ENCODE measurements at regions not wholly inside any gene's neighbourhood (a gene's known extent, or its start where the extent isn't known, plus 50 kb on each side); places are given as distances from the start of the nearest gene placed in this dataset.

DNA sequence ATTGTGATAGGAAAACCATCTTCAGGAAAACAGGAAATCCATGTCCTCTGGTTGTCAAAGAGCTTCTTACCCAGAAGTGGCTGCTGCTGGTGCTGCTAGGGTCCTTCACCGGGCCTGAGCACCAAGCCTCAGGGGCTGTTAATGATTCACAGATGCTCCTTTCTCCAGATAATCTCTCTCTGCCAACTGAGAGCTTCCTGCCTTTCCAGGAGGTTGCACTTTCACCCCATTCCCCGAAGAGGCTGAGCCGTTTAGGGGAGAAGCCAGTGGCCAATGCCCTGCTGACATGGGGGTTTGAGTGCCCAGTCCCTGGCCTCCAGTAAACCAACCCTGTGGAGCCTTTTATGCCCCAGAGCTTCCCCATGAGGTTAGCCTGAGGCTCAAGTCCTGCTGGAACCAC is 122.4 kb downstream of the CBLN4 start:
- TF ChIP-seq POLR2A (IDR thresholded peaks at IDR 0.05) (no peak), POLR2AphosphoS5 (IDR thresholded peaks at IDR 0.05; ENCODE audit: insufficient read depth in 1 of 2, low read depth in 1 of 2) (no peak)
- TF ChIP-seq, protein P1, sequence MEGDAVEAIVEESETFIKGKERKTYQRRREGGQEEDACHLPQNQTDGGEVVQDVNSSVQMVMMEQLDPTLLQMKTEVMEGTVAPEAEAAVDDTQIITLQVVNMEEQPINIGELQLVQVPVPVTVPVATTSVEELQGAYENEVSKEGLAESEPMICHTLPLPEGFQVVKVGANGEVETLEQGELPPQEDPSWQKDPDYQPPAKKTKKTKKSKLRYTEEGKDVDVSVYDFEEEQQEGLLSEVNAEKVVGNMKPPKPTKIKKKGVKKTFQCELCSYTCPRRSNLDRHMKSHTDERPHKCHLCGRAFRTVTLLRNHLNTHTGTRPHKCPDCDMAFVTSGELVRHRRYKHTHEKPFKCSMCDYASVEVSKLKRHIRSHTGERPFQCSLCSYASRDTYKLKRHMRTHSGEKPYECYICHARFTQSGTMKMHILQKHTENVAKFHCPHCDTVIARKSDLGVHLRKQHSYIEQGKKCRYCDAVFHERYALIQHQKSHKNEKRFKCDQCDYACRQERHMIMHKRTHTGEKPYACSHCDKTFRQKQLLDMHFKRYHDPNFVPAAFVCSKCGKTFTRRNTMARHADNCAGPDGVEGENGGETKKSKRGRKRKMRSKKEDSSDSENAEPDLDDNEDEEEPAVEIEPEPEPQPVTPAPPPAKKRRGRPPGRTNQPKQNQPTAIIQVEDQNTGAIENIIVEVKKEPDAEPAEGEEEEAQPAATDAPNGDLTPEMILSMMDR (IDR thresholded peaks at IDR 0.05), result no peak
- H3K27ac ChIP-seq, result no peak overlapping the region
- no peaks in the 10 kb centered on the region for H3K4me1 ChIP-seq
- intact Hi-C loops (cut with DNase I), result no loop called here
- H3K27me3 ChIP-seq, result no peaks in the 10 kb centered on the region
- no peak overlapping the region for H3K4me3 ChIP-seq
- H3K9me3 ChIP-seq, result no peaks in the 10 kb centered on the region
- H3K36me3 ChIP-seq, result no peaks in the 10 kb centered on the region
- DNase-seq (ENCODE audit: extremely low spot score in 2 of 2), result no peak

DNA sequence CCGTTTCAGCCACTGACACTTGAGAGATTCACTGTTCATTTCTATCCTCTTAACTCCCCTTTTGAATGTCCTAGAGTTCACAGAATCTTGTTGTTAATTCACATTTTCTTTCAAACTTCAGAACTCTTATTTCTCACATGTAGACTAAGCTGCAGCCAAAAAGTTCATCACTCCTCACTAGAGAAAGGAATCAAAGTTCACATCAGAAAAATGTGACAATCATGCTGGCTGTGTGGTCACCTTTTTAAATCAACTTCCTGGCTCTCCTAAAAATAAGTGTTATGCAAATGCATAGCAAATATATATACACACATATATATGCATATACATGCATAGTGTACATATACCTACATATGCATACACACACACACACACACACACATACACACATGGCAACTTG is 123.0 kb downstream of the CBLN4 start:
- Histone ChIP-seq H3K4me1 (no peaks in the 10 kb centered on the region), H3K27ac (no peak overlapping the region), H3K4me3 (no peak overlapping the region), H3K9me3 (no peaks in the 10 kb centered on the region), H3K27me3 (no peaks in the 10 kb centered on the region), H3K36me3 (no peaks in the 10 kb centered on the region)
- intact Hi-C loops (cut with DNase I), result no loop called here
- TF ChIP-seq, protein P1 (IDR thresholded peaks at IDR 0.05), result no peak
- no peak for TF ChIP-seq POLR2AphosphoS5 (IDR thresholded peaks at IDR 0.05; ENCODE audit: insufficient read depth in 1 of 2, low read depth in 1 of 2)
- no peak for TF ChIP-seq POLR2A (IDR thresholded peaks at IDR 0.05)
- no peak for DNase-seq (ENCODE audit: extremely low spot score in 2 of 2)

DNA sequence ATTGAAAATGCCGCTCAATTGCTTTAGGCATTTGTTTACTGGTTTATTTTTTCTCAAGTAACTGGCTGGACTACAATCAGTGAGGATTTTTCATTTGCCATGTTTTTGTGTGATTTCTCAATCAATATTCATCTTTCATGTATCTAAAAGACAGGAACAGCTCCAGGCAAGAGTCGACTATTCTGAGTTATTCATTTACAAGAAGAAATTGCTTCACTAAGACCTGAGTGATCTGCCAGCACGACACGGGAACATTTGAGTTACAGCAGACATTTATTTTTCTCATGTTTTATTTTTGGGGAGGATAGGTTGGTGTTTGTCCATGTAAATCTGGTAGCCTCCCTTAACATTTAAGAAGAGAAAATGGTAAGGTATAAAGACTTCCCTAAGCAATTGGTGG is 124.1 kb downstream of the CBLN4 start:
- Histone ChIP-seq H3K4me1 (no peaks in the 10 kb centered on the region), H3K27ac (no peak overlapping the region), H3K4me3 (no peak overlapping the region), H3K36me3 (no peaks in the 10 kb centered on the region), H3K27me3 (no peaks in the 10 kb centered on the region), H3K9me3 (no peaks in the 10 kb centered on the region)
- no peak for TF ChIP-seq POLR2AphosphoS5 (IDR thresholded peaks at IDR 0.05; ENCODE audit: insufficient read depth in 1 of 2, low read depth in 1 of 2)
- TF ChIP-seq, protein P1 (IDR thresholded peaks at IDR 0.05), result no peak
- no peak for TF ChIP-seq POLR2A (IDR thresholded peaks at IDR 0.05)
- intact Hi-C loops (cut with DNase I), result no loop called here
- DNase-seq (ENCODE audit: extremely low spot score in 2 of 2), result no peak

DNA sequence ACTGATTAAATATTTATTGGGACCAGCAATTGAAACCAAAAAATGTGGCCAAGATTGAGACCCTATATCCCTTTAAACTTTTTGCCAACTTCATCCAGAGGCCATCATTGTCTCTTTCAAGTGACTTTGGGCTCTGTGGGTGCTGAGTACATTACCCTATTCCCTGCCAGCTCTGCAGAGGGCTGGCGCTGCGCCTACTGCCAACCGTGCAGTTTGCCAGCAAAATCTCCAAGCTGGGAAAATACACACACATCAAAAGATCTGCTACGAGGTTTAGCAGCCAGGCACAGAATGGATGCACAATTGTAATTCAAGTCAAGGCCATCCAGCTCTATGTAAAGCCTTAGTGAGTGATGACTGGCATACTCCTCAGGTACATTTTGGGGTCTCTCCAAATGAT is 125.0 kb downstream of the CBLN4 start:
- no peak for DNase-seq (ENCODE audit: extremely low spot score in 2 of 2)
- Histone ChIP-seq H3K27ac (no peak overlapping the region), H3K4me1 (no peaks in the 10 kb centered on the region), H3K27me3 (no peaks in the 10 kb centered on the region), H3K36me3 (no peaks in the 10 kb centered on the region), H3K9me3 (no peaks in the 10 kb centered on the region), H3K4me3 (no peak overlapping the region)
- TF ChIP-seq POLR2A (IDR thresholded peaks at IDR 0.05) (no peak), POLR2AphosphoS5 (IDR thresholded peaks at IDR 0.05; ENCODE audit: insufficient read depth in 1 of 2, low read depth in 1 of 2) (no peak)
- TF ChIP-seq, protein P1 (IDR thresholded peaks at IDR 0.05), result no peak
- intact Hi-C loops (cut with DNase I), result no loop called here

DNA sequence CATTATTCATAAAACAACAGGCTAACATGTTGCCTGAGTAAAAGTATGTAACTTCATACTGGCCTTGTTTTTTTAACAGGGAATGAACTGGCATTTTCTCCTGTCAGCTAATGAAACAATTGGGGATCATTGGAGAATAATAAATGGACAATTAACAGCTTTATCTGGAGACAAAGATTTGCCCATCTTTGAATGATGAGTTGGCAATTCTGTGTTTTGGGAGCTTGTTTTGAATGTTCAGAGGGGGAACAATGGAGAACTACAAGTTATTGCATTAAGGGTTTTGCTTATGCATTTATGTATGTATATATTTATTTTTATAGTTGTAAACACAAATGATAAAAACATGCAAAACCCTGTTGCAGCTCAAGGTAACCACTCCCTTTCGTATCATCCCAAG is 150.3 kb downstream of the CBLN4 start:
- Histone ChIP-seq H3K4me3 (no peak overlapping the region), H3K27me3 (no peaks in the 10 kb centered on the region), H3K4me1 (no peaks in the 10 kb centered on the region), H3K36me3 (no peaks in the 10 kb centered on the region), H3K27ac (no peak overlapping the region), H3K9me3 (no peaks in the 10 kb centered on the region)
- intact Hi-C loops (cut with DNase I), result no loop called here
- TF ChIP-seq, protein P1 (IDR thresholded peaks at IDR 0.05), result no peak
- TF ChIP-seq POLR2AphosphoS5 (IDR thresholded peaks at IDR 0.05; ENCODE audit: insufficient read depth in 1 of 2, low read depth in 1 of 2) (no peak), POLR2A (IDR thresholded peaks at IDR 0.05) (no peak)
- DNase-seq (ENCODE audit: extremely low spot score in 2 of 2), result no peak

All from vagina (tissue), 2 donors.